GM18498 (cell line): ENCODE measurements at regions not wholly inside any gene's neighbourhood (a gene's known extent, or its start where the extent isn't known, plus 50 kb on each side); places are given as distances from the start of the nearest gene placed in this dataset.

ENCODE experiments used
- ATAC-seq: cut with Tn5 transposase; IDR thresholded peaks from one replicate; pipeline ENCODE4 v1.9.1; 2021; ENCODE audit warnings: mild to moderate bottlenecking, moderate library complexity; ENCODE audit not compliant: unreplicated experiment

GRCh38 chr18:73478191-73478590 is 610.4 kb upstream of the NETO1 start:
- ATAC-seq = no peak

DNA sequence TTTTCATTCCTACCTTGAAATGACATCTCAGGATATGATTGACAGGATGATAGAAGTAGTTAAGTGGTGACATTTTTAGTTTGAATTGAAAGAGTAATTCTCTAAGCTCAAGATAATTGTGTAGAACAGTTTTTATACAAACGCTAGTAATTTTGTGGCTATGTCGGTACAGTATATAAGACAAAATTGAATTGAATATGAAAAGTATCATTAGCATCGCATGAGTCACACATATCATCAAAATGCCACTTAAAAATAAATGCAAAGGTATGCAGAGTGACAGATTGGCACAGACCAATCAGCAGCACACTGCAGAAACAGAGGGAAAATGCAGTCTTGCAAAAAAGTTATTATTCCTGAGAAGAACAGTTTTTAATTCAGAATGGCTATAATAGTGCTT is 608.2 kb upstream of the NETO1 start:
- no peak for ATAC-seq

DNA sequence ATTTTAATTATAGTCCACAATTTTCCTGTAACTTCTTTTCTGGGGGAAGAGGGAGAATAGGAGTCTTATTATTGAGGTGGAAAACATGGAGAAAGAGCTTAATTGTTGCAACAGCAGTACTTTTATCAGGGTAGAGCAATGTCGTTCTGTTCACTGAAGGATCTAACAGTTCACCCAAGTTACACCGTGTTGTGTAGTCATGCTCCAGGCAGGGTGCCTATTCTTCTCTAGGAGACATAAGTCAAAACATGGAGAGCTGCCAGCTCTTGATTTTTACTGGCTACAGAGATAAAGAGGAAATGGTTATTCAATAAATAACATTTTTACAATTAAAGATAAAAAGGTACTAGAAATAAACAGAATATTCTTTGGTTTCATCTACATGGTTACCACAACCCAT is 594.3 kb upstream of the NETO1 start:
- ATAC-seq = no peak

GRCh38 chr18:73461780-73462059 is 593.9 kb upstream of the NETO1 start:
- ATAC-seq = no peak

- no peak for ATAC-seq
Measured at GRCh38 chr18:73461038-73461779, 593.4 kb upstream of the NETO1 start.

DNA sequence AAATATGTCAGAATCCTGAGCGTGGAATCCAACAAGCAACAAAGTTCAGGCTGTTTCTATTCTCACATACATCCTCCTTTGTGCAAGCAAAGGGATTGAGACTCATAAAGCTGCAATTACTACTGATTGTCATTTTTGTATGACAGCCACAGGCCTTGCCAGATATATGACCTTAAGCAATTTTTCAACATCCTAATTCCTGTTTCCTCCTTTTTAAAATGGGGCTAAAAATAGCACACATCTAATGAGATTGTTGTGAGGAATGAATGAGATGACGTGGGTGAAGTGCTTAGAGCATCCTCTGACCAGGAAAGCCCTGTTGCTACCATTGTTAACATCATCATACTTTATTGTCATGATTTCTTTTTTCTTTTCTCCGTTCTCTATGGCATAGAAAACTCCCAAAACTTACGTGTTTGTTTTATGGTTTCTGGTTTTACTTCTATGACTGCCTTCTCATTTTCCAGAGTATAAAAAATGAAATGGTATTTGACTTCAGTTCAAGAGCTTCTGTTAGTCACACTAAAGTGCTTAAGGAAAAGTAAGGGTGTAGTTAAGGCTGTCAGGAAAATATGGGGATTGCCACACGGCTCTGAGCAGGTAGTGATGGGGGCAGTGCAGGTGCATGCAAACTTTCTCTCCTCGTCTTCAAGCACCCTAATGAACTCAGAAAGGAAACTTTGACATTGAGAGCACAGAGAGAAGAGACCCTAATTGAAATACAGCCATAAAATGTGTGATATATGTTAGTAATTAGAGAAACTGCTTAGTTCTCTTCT is 590.6 kb upstream of the NETO1 start:
- no peak for ATAC-seq

GRCh38 chr18:73456643-73457042 is 588.9 kb upstream of the NETO1 start:
- no peak for ATAC-seq

GRCh38 chr18:73452866-73453265 is 585.1 kb upstream of the NETO1 start:
- no peak for ATAC-seq

GRCh38 chr18:73446502-73446901 is 578.7 kb upstream of the NETO1 start:
- ATAC-seq = no peak

GRCh38 chr18:73431620-73432019 is 563.8 kb upstream of the NETO1 start:
- no peak for ATAC-seq

GRCh38 chr18:73421010-73421409 is 553.2 kb upstream of the NETO1 start:
- no peak for ATAC-seq

DNA sequence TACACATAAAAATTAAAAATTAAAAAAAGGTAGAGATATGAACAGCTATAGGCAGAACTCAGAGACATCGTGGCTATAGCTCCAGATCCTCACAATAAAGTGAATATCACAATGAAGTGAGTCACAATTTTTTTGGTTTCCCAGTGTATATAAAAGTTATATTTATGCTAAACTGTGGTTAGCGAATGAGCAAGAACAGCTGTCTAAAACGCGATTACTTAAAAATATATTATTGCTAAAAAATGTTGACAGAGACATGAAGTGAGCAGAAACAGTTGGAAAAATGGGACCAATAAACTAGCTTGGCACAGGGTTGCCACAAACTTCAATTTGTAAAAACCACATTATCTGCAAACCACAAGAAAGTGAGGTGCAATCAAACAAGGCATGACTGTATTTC is 551.7 kb upstream of the NETO1 start:
- no peak for ATAC-seq

DNA sequence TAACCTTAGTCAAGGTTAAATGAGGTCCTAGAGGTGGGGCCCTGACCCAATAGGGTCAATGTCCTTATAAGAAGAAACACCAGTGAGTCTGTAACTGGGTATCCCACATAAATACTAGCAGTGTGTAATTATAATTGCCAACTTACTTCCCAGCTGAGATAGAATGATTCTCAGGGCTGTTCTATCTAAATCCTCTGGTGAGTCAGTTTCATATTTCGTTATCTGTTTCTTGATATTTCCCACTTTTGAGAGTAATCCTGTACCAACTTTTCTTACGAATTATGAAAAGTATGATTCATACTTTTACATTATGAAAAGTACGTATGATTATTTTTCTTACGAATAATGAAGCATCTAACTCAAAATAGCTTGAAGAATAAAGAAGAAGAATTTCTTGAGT is 546.8 kb upstream of the NETO1 start:
- no peak for ATAC-seq

GRCh38 chr18:73414069-73414468 is 546.3 kb upstream of the NETO1 start:
- no peak for ATAC-seq

- ATAC-seq = no peak
Measured at GRCh38 chr18:73409242-73409641, 541.5 kb upstream of the NETO1 start.

GRCh38 chr18:73408469-73408868 is 540.7 kb upstream of the NETO1 start:
- no peak for ATAC-seq

DNA sequence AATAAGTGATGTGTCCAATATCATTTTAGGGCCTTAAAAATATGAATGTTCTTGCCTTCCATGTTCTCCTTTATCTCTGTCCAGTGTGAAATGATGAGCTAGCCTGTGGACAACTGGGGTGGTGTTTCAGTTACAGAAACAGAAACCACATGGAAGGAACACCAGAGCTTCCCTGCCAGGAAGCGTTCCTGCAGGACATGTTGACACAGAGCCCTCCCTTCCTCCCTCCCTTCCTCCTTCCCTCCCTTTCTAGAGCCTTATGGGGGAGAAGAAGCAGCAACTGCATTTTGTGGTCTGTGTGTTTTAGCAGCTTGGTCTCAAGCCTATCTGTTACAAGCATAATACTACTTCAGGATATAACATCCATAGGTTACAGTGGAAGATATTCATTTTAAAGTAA is 539.7 kb upstream of the NETO1 start:
- no peak for ATAC-seq

DNA sequence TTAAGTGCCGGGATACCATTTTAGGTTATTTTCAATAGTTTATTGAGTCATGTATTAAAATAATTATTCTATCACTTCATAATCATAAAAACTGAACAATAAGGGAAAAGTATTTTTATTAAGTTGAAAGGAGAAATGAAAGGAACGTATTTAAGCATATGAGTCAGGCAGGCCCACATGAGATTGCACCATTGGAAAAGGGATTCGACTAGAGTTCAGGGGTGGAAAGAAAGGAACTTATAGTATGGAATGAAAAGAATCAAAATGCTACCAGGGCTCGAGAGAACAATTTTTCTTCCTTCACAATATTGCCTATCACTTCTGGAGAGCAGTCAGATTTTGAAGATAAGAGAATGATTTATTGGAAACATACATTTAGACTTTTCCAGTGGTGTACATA is 516.5 kb upstream of the NETO1 start:
- ATAC-seq = no peak

DNA sequence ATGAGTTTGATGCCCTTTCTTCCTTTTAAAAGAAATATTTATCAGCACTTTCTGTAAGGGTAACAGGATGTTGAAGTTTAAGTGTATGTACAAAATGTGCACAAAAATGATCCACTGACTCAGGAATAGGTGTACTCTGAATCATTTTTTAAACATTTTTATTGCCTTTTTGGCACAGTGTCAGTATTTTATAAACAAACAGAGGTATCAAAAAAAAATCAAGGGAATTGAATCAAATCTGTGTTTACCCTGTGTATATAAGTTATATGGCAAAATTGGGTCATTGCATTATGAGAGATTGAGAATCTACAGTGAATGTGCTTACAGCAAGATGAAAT is 513.9 kb upstream of the NETO1 start:
- ATAC-seq = no peak

- ATAC-seq = no peak
Measured at GRCh38 chr18:73381016-73381698, 513.4 kb upstream of the NETO1 start.

GRCh38 chr18:73366713-73367112 is 498.9 kb upstream of the NETO1 start:
- no peak for ATAC-seq

GRCh38 chr18:73365018-73365417 is 497.2 kb upstream of the NETO1 start:
- no peak for ATAC-seq
